OCI-LY1 (cell line): ENCODE measurements at regions not wholly inside any gene's neighbourhood (a gene's known extent, or its start where the extent isn't known, plus 50 kb on each side); places are given as distances from the start of the nearest gene placed in this dataset.
"Not testable (repeated sequence)": the region's sequence is repeated elsewhere in the genome, so short reads cannot be mapped to it uniquely, and the experiment has no call there.

Source experiments
- EZH2 ChIP-seq: fragments of 200-600 bp; sonication (generic), shearing (Covaris generic); IDR thresholded peaks from 2 replicates; pipeline ENCODE4 v1.8.0; 2017; ENCODE audit warnings: borderline replicate concordance, mixed run types, mild to moderate bottlenecking, antibody characterized with exemption, low read length, moderate library complexity, mixed read lengths
- TF ChIP-seq, protein P1 (sequence below): fragments of 200-600 bp; sonication (generic), shearing (Covaris generic); IDR thresholded peaks from 2 replicates; pipeline ENCODE4 v1.5.1; 2017; ENCODE audit warnings: mild to moderate bottlenecking, antibody characterized with exemption, low read length, moderate library complexity, mixed read lengths

- not testable (repeated sequence) for TF ChIP-seq EZH2
- TF ChIP-seq, protein P1, sequence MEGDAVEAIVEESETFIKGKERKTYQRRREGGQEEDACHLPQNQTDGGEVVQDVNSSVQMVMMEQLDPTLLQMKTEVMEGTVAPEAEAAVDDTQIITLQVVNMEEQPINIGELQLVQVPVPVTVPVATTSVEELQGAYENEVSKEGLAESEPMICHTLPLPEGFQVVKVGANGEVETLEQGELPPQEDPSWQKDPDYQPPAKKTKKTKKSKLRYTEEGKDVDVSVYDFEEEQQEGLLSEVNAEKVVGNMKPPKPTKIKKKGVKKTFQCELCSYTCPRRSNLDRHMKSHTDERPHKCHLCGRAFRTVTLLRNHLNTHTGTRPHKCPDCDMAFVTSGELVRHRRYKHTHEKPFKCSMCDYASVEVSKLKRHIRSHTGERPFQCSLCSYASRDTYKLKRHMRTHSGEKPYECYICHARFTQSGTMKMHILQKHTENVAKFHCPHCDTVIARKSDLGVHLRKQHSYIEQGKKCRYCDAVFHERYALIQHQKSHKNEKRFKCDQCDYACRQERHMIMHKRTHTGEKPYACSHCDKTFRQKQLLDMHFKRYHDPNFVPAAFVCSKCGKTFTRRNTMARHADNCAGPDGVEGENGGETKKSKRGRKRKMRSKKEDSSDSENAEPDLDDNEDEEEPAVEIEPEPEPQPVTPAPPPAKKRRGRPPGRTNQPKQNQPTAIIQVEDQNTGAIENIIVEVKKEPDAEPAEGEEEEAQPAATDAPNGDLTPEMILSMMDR = not testable (repeated sequence)
Observed at GRCh38 chr11:119565693-119566092, 142.7 kb upstream of the THY1 start.
